Thyroid gland (tissue), 4 donors: ENCODE measurements at regions not wholly inside any gene's neighbourhood (a gene's known extent, or its start where the extent isn't known, plus 50 kb on each side); places are given as distances from the start of the nearest gene placed in this dataset.

Source experiments
- DNase-seq, 2 donors: peaks; one replicate each; pipeline ENCODE4 v3.0.0-alpha.2; 2019
- H3K27ac ChIP-seq, 3 donors: fragments of 200-600 bp; sonication (generic); 1 replicate in 2 of 3; 2 replicates in 1 of 3; pipeline ENCODE4 v1.5.1; 2016 to 2019; ENCODE audit warnings: mild to moderate bottlenecking in 1 of 3, moderate library complexity in 1 of 3
- H3K27me3 ChIP-seq: fragments of 200-600 bp; sonication (generic); one replicate; pipeline ENCODE4 v1.5.1; 2019
- H3K36me3 ChIP-seq, 2 donors: fragments of 200-600 bp; sonication (generic); one replicate each; pipeline ENCODE4 v1.5.1; 2016 to 2019
- H3K4me1 ChIP-seq, 2 donors: fragments of 200-600 bp; sonication (generic); one replicate each; pipeline ENCODE4 v1.5.1; 2017 to 2019
- H3K4me3 ChIP-seq, 3 donors: fragments of 200-600 bp; sonication (generic); replicated peaks in 1 of 3; 1 replicate in 2 of 3; 2 replicates in 1 of 3; pipeline ENCODE4 v1.5.1; 2016; ENCODE audit warnings: mild to moderate bottlenecking in 1 of 3
- H3K9me3 ChIP-seq: fragments of 200-600 bp; sonication (generic); one replicate; pipeline ENCODE4 v1.5.1; 2017
- POLR2A ChIP-seq, 2 donors: fragments of 450-650 bp; IDR thresholded peaks; one replicate each; pipeline ENCODE4 v1.6.1; 2017; ENCODE audit warnings: antibody characterized with exemption in 2 of 2, mild to moderate bottlenecking in 2 of 2, moderate library complexity in 1 of 2
- WGBS, 2 donors: methylation state at CpG; one replicate each; pipeline ENCODE4 v1.1.5; 2017; 5-methylcytosine and 5-hydroxymethylcytosine counted together
- intact Hi-C: fragments of 100-400 bp; cut with DNase I; formaldehyde crosslinking; loops from one replicate; pipeline ENCODE4 v1.15.1; 2023
- TF ChIP-seq, protein P1 (sequence below), 6 experiments: fragments of 200-600 bp in 3 of 6; fragments of 450-650 bp in 3 of 6; sonication (generic) in 3 of 6; IDR thresholded peaks; one replicate each; pipeline ENCODE4 v1.5.1; 2016 to 2019; ENCODE audit warnings: antibody characterized with exemption in 6 of 6, mild to moderate bottlenecking in 2 of 6, inconsistent platforms in 1 of 6, moderate library complexity in 1 of 6

GRCh38 chr2:153101187-153101586 lies 377.4 kb downstream of the RPRM start:
- Histone ChIP-seq H3K36me3 (no peaks in the 10 kb centered on the region), H3K27ac (peak overlapping the region in 2 of 3 donors; percentile 39 to 60), H3K4me1 (peaks cover 7% of the 10 kb centered on the region in 2 donors), H3K27me3 (no peaks in the 10 kb centered on the region), H3K9me3 (no peaks in the 10 kb centered on the region), H3K4me3 (no peak overlapping the region)
- no peak for TF ChIP-seq POLR2A (IDR thresholded peaks at IDR 0.05)
- TF ChIP-seq, protein P1, sequence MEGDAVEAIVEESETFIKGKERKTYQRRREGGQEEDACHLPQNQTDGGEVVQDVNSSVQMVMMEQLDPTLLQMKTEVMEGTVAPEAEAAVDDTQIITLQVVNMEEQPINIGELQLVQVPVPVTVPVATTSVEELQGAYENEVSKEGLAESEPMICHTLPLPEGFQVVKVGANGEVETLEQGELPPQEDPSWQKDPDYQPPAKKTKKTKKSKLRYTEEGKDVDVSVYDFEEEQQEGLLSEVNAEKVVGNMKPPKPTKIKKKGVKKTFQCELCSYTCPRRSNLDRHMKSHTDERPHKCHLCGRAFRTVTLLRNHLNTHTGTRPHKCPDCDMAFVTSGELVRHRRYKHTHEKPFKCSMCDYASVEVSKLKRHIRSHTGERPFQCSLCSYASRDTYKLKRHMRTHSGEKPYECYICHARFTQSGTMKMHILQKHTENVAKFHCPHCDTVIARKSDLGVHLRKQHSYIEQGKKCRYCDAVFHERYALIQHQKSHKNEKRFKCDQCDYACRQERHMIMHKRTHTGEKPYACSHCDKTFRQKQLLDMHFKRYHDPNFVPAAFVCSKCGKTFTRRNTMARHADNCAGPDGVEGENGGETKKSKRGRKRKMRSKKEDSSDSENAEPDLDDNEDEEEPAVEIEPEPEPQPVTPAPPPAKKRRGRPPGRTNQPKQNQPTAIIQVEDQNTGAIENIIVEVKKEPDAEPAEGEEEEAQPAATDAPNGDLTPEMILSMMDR (IDR thresholded peaks at IDR 0.05) = no peak
- intact Hi-C loops = no loop called here
- DNase-seq = peak; percentile 14 to 20
- 11 to 24% methylated on average over 2 of the region's 2 CpGs for WGBS, 2 donors

DNA sequence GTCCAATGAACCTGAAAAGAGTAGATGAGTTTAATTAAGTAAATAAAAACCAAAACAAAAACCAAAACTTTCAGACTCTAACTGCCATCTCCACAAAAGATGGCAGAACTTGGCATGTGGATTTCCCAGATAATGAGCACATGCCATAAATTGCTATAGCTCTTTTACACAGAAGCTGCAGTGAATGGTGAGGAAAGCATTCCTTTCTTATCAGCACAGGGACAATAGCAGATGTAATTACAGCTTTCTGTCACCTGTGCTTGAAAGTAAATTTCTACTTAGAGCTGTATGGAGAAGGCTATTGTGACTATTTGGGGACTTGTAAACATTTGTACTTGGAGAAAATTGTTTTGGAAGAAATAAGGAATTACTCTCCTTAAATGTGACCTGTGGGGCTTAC lies 378.4 kb downstream of the RPRM start:
- no peak for TF ChIP-seq POLR2A (IDR thresholded peaks at IDR 0.05)
- TF ChIP-seq, protein P1 (IDR thresholded peaks at IDR 0.05) = no peak
- Histone ChIP-seq H3K27me3 (no peaks in the 10 kb centered on the region), H3K36me3 (no peaks in the 10 kb centered on the region), H3K9me3 (no peaks in the 10 kb centered on the region), H3K4me1 (peaks cover 7% of the 10 kb centered on the region in 2 donors), H3K4me3 (no peak overlapping the region), H3K27ac (peak overlapping the region in 1 of 3 donors; percentile 44)
- DNase-seq = no peak
- intact Hi-C loops = no loop called here

DNA sequence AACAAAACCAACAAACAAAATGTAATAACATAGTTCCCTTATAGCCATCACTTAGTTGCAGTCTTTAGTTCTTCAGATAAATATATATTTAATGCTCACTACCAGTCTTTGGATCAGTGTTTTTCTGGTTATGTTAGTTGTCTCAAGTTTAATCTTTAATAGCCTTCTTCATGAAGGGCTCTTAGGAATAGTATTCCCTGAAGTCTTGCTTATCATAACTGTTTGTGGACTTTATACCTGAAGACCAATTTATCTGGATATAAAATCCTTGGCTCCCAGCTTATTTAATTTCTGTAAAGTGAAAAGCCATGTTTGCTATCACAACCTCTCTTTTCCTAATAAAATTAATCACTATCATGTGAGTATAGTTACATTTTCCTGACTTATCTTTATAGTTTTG lies 379.7 kb downstream of the ARL6IP6 start:
- H3K4me3 ChIP-seq = no peak overlapping the region
- intact Hi-C loops = no loop called here

DNA sequence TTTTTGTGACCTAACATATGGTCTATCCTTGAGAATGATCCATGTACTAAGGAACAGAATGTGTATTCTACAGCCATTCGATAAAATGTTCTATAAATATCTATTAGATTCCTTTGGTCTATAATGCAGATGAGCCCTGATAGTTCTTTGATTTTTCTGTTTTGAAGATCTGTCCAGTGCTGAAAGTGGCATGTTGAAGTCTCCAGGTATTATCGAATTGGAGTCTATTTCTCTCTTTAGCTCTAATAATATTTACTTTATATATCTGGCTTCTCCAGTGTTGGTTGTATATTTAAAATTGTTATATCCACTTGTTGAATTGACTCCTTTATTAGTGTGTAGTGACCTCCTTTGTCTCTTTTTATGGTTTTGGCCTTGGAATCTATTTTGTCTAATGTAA lies 377.9 kb downstream of the ARL6IP6 start:
- Histone ChIP-seq H3K9me3 (no peaks in the 10 kb centered on the region), H3K27me3 (no peaks in the 10 kb centered on the region), H3K36me3 (no peaks in the 10 kb centered on the region), H3K4me3 (no peak overlapping the region), H3K27ac (no peak overlapping the region), H3K4me1 (peaks cover 7% of the 10 kb centered on the region in 2 donors)
- DNase-seq = no peak
- TF ChIP-seq, protein P1 (IDR thresholded peaks at IDR 0.05) = no peak
- WGBS, 2 donors = 92 to 94% methylated on average over 2 of the region's 2 CpGs
- intact Hi-C loops = no loop called here

More for the DNA sequence above, 379.7 kb downstream of the ARL6IP6 start:
- no peak overlapping the region for H3K27ac ChIP-seq
- no peaks in the 10 kb centered on the region for H3K27me3 ChIP-seq
- H3K9me3 ChIP-seq = no peaks in the 10 kb centered on the region
- TF ChIP-seq, protein P1 (IDR thresholded peaks at IDR 0.05) = no peak
- no peak for TF ChIP-seq POLR2A (IDR thresholded peaks at IDR 0.05)
- H3K4me1 ChIP-seq = peaks cover 7% of the 10 kb centered on the region in 2 donors
- no peak for DNase-seq
- H3K36me3 ChIP-seq = no peaks in the 10 kb centered on the region

DNA sequence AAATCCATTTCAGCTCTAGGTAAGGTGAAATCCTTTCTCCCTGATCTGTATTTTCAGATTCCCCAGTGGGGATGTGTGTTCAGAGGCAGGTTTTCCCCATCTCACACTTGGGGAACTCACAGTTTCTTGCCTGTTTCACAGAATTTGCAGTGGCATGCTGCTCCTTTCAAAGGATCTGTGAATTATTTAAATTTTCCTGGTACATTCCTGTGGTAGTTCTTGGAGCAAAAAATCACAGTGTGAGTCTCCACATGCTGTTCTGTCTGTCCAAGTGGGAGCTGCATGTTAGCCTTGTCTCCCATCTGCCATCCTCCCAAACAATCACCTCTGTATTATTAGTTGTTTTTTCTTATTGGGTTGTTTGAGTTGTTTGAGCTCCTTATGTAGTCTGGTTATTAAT lies 372.9 kb downstream of the ARL6IP6 start:
- no peaks in the 10 kb centered on the region for H3K4me1 ChIP-seq
- no peaks in the 10 kb centered on the region for H3K9me3 ChIP-seq
- intact Hi-C loops = no loop called here
- no peaks in the 10 kb centered on the region for H3K36me3 ChIP-seq
- DNase-seq = no peak
- no peak overlapping the region for H3K27ac ChIP-seq
- TF ChIP-seq POLR2A (IDR thresholded peaks at IDR 0.05) = no peak
- TF ChIP-seq, protein P1 (IDR thresholded peaks at IDR 0.05) = no peak
- no peak overlapping the region for H3K4me3 ChIP-seq
- no peaks in the 10 kb centered on the region for H3K27me3 ChIP-seq
